ENCODE measurements at regions not wholly inside any gene's neighbourhood (a gene's known extent, or its start where the extent isn't known, plus 50 kb on each side); places are given as distances from the start of the nearest gene placed in this dataset.

DNA sequence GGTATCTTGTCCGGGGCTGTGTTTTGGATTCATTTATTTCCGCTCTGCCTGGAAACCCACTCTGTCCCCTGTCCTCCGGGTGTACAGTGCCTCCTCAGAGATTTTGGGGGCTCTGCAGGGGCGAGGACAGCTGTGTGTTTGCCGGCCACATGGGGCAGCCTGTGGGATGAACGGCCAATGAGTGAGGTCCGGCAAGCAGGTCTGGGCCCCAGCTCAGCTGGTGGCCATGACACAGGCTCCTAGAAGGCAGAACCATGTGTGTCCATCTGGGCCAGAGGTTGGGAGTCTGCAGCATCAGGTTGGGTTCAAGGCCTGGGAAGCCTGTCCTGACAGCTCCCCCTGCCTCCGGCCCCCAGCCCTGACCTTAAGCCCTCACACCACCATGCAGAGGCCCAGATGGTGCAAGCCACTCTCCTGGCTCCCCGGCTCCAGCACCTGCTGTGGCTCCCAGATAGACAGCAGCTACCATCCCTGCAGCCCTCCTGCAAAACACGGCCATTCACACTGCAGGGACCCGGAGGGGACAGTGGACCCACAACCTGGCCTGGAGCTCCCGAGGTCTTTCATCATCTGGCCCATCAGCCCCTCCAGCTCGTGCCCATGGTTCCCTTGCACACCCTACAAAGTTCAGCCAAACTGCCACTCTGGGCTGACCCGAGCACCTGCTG is 220.1 kb upstream of the C14orf180 start:
- no peak for DNase-seq

- no peak for DNase-seq
Measured at GRCh38 chr14:104359969-104360442, 219.6 kb upstream of the C14orf180 start.

DNA sequence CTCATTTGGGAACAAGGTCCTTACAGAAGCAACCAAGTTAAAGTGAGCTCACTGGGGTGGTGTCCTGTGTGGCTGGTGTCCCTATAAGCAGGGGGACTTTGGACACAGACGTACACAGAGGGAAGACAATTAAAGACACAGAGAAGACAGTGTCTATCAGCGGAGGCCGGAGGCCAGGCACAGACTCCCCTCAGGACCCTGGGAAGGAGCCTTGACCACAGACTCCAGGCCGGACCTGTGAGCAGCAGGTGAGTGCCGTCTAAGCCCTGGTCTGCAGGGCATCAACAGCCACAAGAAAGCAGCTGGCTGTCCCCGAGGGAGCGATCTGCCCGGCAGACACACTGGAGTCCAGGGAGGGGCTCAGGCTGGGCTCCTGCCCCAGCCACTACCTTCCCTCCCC is 219.1 kb upstream of the C14orf180 start:
- DNase-seq = no peak

- DNase-seq = no peak
Measured at GRCh38 chr14:104361101-104361591, 218.4 kb upstream of the C14orf180 start.

GRCh38 chr14:104361921-104362681 is 217.5 kb upstream of the C14orf180 start:
- no peak for DNase-seq

- DNase-seq = no peak
Measured at GRCh38 chr14:104362761-104363605, 216.6 kb upstream of the C14orf180 start.

DNA sequence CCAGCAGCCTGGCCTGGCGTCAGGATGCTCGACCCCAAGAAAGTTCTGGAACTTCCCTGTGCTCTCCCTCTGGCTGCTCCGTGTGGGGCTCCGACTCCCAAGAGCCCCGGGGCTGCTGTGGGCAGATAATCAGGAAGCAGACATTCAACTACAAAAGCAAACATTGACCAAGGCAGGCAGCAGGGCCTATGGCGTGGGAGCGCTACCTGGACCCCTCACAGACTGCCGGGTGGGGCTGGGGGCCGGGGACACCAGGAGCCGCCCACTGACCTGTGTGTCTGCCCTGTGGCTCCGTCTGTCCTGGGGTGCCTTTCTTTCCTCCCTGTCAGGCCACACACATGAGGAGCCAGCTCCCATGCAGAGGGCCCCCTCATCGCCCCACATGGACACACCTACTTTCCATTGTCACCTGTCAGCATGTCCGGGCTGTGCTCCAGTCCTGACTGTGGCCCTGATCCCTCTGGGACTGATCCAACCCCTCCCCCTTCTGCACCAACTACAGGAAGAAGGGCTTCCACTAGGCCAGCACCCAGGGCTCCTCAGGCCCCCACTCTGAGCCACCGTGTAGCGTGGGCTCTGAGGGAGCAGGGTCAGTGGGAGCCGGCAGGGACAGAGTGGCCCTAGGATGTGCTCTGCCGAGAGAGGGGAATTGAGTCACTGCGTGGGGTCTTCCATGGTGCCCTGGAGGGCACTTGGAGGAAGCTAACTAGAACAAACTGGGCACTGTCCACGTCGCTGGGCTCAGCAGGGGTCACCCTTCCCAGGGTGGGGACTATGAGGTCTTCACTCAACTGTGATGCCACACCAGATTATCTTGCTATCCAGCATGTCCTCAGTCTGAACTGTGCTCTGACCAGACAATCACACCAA is 215.4 kb upstream of the C14orf180 start:
- DNase-seq = no peak

- no peak for DNase-seq
Measured at GRCh38 chr14:104364830-104365229, 214.7 kb upstream of the C14orf180 start.

DNA sequence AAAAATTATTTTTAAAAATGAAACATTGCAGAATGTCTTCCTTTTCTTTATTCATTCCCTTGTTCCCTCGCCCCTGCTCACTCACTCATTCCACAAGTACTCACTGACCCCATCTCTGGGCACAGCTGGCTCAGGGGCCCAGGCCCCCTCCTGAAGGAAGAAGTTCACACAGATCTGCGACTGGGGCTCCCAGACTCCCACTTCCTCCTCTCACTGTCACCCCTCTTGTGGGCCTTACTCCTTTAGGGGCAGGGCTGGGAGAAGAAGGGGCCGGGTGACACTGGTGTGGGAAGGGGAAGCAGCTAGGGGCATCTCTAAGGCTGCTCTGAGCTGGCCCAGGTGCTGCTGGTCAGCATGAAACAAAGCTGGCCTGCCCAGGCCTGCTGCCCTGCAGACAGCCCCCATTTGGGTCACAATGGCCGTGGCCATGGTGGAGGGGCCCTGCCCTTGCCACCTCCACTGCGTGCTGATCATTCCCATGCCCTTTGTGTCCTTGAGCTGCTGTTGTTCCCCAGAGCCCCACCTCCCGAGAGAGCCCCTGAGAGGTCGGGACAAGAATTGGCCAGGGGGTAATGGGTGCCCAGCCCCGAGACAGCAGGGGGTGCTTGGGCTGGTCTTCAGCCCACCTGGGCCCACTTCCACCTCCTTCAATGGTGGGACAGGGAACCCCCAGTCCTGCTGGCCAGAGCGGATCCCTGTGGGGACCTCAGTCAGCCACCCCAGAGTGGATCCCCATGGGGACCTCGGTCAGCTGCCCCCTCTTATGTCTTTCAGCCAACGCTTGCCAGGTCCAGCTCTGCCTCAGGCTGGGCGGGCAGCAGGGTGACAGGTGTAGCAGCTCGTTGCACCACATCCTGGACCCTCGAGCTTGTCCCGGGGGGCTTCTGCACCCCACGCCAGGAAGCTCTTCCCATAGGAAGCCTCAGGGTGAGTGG is 212.4 kb upstream of the C14orf180 start:
- DNase-seq = no peak

DNA sequence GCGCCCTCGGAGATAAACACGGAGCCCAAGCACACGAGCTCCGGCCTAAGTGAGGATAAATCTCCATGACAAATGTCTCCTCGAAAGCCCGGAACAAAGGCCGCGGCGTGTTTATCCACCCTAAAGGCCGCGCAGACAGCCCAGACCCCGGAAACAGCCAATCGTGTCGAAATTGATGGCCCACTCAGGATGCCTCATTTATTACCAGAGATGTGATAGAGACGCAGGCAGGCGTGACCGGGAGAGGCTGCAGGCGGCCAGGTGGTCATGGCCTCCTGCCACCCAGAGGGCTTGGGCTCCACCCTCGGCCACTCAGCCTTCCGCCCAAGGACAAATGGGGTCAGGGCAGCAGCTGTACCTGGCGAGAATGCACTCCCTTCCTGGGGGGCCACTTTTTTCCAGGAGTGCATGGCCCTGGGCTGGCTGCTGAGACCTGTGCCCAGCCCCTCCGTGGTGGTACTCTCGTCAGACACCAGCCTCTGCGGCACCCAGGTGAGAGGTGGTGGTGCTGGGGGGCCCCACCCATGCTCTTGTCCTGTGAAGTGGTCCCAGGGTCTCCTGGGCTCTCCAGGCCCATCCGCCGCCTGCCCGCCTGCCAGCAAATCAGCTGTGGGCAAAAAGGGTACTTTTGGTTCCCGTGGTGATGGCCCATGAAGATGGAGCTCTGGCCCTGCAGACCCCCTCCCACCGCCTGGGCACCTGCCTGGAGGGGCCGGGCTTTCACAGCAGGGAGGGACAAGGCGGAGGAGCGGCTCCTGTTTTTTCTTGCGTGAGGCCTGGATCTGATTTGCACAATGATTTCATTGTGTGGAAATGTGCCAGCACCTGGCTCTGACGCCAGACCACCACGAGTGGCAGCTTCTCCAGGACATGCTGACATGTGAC is 211.5 kb upstream of the C14orf180 start:
- DNase-seq = no peak

DNA sequence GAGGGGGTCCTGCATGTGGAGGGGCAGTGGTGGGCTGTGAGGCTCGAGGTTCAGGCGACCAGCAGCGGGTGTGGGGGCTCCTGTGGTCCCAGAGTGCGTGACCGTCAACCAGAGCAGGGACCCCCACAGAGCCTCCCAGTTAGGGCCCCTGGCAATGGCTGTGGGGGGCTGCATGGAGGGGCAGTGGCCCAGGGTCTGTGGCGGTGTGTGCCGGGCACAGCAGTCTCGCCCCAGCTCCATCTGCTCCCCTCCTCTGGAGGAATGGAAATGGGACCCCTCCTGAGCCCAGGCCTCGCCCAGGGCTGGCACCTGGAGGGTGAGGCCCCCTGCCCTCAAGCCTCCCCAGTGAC is 210.8 kb upstream of the C14orf180 start:
- no peak for DNase-seq

- no peak for DNase-seq
Measured at GRCh38 chr14:104369208-104369607, 210.4 kb upstream of the C14orf180 start.

DNA sequence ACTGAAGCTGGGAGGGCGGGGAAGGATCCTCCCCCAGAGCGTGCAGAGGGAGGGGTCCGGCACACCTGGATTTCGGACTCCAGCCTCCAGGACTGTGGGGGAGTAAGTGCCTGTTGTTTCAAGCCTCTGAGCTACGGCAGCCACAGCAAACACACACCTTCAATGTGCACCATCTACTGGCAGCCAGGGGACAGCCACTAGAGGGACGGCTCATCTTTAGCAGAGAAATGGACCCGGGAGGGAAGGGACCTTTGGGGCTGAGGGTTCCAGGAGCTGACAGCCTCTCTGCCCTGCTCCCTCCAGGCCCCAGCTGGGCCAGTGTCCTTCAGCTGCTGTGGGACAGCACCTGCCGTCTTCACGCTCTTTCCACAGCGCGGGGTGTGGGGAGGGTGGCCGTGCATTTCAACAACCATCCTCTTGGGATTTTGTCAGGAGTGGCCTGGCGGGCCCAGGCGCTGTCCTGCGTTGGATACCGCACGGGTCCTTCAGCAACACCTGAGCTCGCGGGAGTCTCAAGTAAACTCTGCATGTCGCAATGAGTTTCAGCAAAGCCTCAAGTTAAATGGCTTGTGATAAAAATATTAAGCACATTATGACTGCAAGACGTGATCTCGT is 209.2 kb upstream of the C14orf180 start:
- DNase-seq = peak in 1 of 4 experiments; percentile 5

- DNase-seq = no peak
Measured at GRCh38 chr14:104371031-104371430, 208.5 kb upstream of the C14orf180 start.

DNA sequence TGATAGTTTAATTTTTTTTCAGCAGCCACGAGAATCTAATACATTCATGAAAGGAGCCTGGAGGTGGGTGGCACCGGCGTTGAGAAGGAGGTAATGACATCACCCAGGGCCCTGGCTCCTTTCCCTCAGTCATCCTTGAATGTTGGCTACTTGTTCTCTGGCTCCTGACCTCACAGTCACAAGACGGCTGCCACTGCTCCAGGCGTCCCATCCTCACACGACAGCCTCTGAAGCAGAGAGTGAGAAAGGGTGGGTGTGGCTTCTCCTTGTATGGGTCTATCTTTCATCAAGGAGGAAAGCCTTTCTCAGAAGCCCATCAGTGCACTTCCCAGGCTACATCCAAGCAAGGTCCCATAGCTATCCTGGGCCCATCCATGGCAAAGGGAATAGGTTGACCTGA is 207.6 kb upstream of the C14orf180 start:
- no peak for DNase-seq

GRCh38 chr14:104372390-104373054 is 207.0 kb upstream of the C14orf180 start:
- DNase-seq = no peak

DNA sequence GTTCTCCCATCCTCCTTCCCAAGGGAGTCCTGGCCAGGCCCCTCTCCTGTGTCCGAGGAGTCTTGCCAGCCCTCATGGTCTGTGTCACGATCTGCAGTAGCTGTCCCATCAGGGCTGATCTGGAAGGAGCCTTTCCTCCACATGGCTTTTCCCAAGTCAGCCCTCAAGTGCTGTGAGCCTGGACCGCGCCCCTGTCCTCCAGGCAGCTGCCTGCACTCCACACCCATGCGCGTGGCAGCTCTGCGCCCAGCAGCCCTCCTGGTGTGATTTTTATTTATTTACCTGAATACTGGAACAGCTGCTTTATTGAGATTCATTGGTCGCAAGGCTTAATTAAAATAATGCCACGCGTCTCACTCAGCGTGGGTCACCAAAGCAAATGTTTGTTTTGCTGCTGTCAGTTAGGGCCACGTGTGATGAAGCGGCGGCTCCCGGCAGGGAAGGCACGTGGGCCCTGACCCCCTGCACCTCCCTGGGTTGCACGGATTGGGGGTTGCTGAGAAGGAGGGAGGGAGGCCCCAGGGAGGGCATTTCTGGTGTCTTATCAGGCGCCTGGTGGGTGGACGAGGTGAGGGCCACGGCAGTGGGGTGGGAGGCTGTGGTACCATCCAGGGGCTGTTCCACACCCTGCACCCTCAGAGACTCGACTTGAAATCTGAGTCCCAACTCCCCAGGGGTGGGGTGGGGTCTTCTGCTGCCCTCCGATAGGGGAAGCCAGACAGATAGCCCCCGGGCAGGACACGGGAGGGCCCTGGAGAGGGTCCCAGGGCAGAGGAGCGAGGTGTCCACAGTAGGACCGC is 206.3 kb upstream of the C14orf180 start:
- DNase-seq = no peak
